HG02981 (cell line): ENCODE measurements at regions not wholly inside any gene's neighbourhood (a gene's known extent, or its start where the extent isn't known, plus 50 kb on each side); places are given as distances from the start of the nearest gene placed in this dataset.
A peak's percentile ranks its signal among the peaks of the same experiment; 100 is the strongest.

ENCODE experiments used
- ATAC-seq: cut with Tn5 transposase; IDR thresholded peaks from one replicate; pipeline ENCODE4 v1.9.1; 2021; ENCODE audit warnings: mild to moderate bottlenecking, moderate library complexity; ENCODE audit not compliant: unreplicated experiment

GRCh38 chr12:24724814-24725213, 224.1 kb downstream of the BCAT1 start:
- ATAC-seq, result no peak

- ATAC-seq, result no peak
Observed at GRCh38 chr12:24723759-24724158, 225.1 kb downstream of the BCAT1 start.

- ATAC-seq, result no peak
Observed at GRCh38 chr12:24721191-24721590, 227.7 kb downstream of the BCAT1 start.

- peak; percentile 87 for ATAC-seq
Observed at GRCh38 chr12:24719293-24719721, 229.6 kb downstream of the BCAT1 start.

GRCh38 chr12:24718617-24719016, 230.3 kb downstream of the BCAT1 start:
- ATAC-seq, result no peak

GRCh38 chr12:24714237-24714636, 234.7 kb downstream of the BCAT1 start:
- no peak for ATAC-seq

GRCh38 chr12:24711056-24712008, 237.6 kb downstream of the BCAT1 start:
- ATAC-seq, result no peak

GRCh38 chr12:24709216-24709615, 239.7 kb downstream of the BCAT1 start:
- ATAC-seq, result no peak

GRCh38 chr12:24708718-24709117, 240.2 kb downstream of the BCAT1 start:
- no peak for ATAC-seq

GRCh38 chr12:24708043-24708442, 240.9 kb downstream of the BCAT1 start:
- no peak for ATAC-seq

GRCh38 chr12:24707334-24707733, 241.6 kb downstream of the BCAT1 start:
- ATAC-seq, result no peak

GRCh38 chr12:24705741-24706358, 243.1 kb downstream of the BCAT1 start:
- ATAC-seq, result peak; percentile 99

GRCh38 chr12:24705216-24705615, 243.7 kb downstream of the BCAT1 start:
- ATAC-seq, result no peak

GRCh38 chr12:24701343-24701742, 247.6 kb downstream of the BCAT1 start:
- ATAC-seq, result no peak

GRCh38 chr12:24698972-24699371, 249.9 kb downstream of the BCAT1 start:
- no peak for ATAC-seq

- ATAC-seq, result no peak
Observed at GRCh38 chr12:24697769-24698168, 251.1 kb downstream of the BCAT1 start.

- ATAC-seq, result no peak
Observed at GRCh38 chr12:24697295-24697694, 251.6 kb downstream of the BCAT1 start.

- ATAC-seq, result no peak
Observed at GRCh38 chr12:24696800-24697199, 252.1 kb downstream of the BCAT1 start.

- no peak for ATAC-seq
Observed at GRCh38 chr12:24695657-24696329, 253.1 kb downstream of the BCAT1 start.

- ATAC-seq, result no peak
Observed at GRCh38 chr12:24695103-24695502, 253.8 kb downstream of the BCAT1 start.

GRCh38 chr12:24688601-24689000, 260.3 kb downstream of the BCAT1 start:
- no peak for ATAC-seq

GRCh38 chr12:24681570-24681969, 267.3 kb downstream of the BCAT1 start:
- no peak for ATAC-seq
